DMS114 treated with DMSO at 0.1 percent for 48 hours (cell line): ENCODE measurements at regions not wholly inside any gene's neighbourhood (a gene's known extent, or its start where the extent isn't known, plus 50 kb on each side); places are given as distances from the start of the nearest gene placed in this dataset.
"Not testable (repeated sequence)": the region's sequence is repeated elsewhere in the genome, so short reads cannot be mapped to it uniquely, and the experiment has no call there.

Source experiments
- DNase-seq: peaks from one replicate; lab custom pipeline; 2025; ENCODE audit not compliant: unreplicated experiment; lab: John Stamatoyannopoulos, UW

GRCh38 chr6:27827477-27827876 is 84.7 kb downstream of the OR2B2 start:
- DNase-seq: not testable (repeated sequence)

GRCh38 chr6:27826612-27826985 is 85.6 kb downstream of the OR2B2 start:
- DNase-seq: not testable (repeated sequence)

GRCh38 chr6:27825848-27826611 is 86.2 kb downstream of the OR2B2 start:
- not testable (repeated sequence) for DNase-seq

- no peak for DNase-seq
These were observed 87.0 kb downstream of the OR2B2 start for GRCh38 chr6:27825025-27825793.

GRCh38 chr6:27824211-27825024 is 87.8 kb downstream of the OR2B2 start:
- not testable (repeated sequence) for DNase-seq

GRCh38 chr6:27823714-27824210 is 88.4 kb downstream of the OR2B2 start:
- peak; percentile 76 for DNase-seq

GRCh38 chr6:27816906-27817305 is 95.3 kb downstream of the OR2B2 start:
- DNase-seq: no peak

- DNase-seq: peak; percentile 94
These were observed 97.4 kb downstream of the OR2B2 start for GRCh38 chr6:27814665-27815424.

GRCh38 chr6:27814415-27814664 is 97.9 kb downstream of the OR2B2 start:
- not testable (repeated sequence) for DNase-seq

- DNase-seq: no peak
These were observed 99.2 kb downstream of the OR2B2 start for GRCh38 chr6:27812805-27813492.

- no peak for DNase-seq
These were observed 100.0 kb downstream of the OR2B2 start for GRCh38 chr6:27812078-27812804.

GRCh38 chr6:27811451-27811772 is 100.8 kb downstream of the OR2B2 start:
- no peak for DNase-seq

- no peak for DNase-seq
These were observed 101.3 kb downstream of the OR2B2 start for GRCh38 chr6:27810768-27811450.

GRCh38 chr6:27809939-27810767 is 102.0 kb downstream of the OR2B2 start:
- DNase-seq: peak; percentile 99

- DNase-seq: no peak
These were observed 102.9 kb downstream of the OR2B2 start for GRCh38 chr6:27809067-27809938.

- DNase-seq: peak; percentile 75
These were observed 103.7 kb downstream of the OR2B2 start for GRCh38 chr6:27808242-27809066.
